GM12801 (cell line): ENCODE measurements at regions not wholly inside any gene's neighbourhood (a gene's known extent, or its start where the extent isn't known, plus 50 kb on each side); places are given as distances from the start of the nearest gene placed in this dataset.

Experiments used
- CTCF ChIP-seq: IDR thresholded peaks from one replicate; pipeline ENCODE4 v1.5.1; 2011; ENCODE audit warnings: control low read depth; ENCODE audit not compliant: insufficient read length; ENCODE audit errors: extremely low read depth

DNA sequence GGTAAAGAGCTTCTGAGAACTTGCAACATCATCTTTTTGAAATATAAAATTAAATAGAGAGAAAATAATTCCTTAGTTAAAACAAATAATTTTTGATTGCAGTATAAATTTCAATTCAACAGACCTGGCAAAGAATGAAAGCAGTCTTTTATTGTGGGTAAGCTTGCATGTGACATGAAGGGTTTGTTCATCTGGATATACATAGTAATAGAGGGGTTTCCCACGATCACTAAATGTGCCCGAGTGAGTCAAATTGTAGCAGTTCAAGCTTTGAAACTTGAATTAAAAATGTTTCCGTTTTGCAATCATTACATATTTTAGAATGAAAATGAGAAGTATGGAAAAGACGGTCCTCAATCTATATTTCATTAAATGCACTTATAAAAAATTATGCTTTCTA is 658.4 kb upstream of the MBL2 start:
- TF ChIP-seq CTCF = no peak

DNA sequence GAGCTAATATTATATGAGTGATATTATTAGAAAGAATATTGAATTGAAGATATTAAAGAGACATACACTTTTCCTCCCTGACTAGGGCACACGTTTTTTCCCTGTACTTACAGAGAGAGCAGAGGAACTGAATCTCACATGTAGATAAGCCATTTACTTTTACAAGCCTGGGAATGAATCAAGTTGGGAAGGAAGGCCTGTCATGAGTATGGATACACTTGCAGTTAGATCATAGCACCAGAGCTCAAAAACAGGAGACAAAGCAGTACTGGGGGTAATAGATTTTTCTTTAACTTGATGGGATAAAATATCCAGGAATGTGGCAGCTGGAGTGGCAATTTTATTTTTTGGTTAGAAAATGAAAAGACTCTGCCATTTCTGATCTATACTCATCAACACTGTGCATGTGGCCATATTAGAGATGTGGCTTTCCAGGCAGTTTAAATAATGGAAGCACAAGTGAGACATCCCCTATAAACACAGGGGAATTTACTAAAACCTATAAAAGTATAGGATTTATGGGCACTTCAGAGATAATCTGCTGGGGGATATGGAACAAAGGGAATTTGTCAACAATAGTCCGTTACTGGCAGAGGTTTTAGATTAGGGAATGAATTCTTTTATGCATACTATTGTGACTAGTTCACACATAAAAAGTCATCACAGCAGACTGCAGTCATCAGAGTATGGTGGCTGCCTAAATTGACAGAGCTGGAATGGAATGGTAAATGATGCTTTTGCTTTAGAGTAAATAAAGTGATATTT is 657.7 kb upstream of the MBL2 start:
- no peak for TF ChIP-seq CTCF

GRCh38 chr10:53422223-53422888 is 649.8 kb upstream of the MBL2 start:
- no peak for TF ChIP-seq CTCF

GRCh38 chr10:53412651-53413050 is 640.1 kb upstream of the MBL2 start:
- no peak for TF ChIP-seq CTCF

DNA sequence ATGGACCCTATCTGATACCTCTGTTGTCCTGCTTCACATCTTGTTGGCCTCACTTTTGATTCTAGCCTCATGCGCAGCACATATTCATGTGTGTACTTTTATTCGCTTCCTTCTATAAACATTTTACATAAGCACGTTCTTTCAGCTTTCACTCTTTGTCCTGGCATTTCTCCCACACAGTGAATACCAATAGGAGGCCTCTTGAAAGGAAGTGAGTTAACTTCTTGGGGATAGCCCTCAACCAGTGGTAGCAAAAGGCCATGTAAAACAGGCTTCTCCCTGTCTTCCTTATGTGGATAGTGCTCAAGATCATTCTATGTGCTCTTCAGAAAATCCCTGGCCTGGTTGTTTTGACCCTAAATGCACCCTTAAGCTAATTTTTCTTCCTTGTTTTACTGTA is 633.9 kb upstream of the MBL2 start:
- no peak for TF ChIP-seq CTCF

DNA sequence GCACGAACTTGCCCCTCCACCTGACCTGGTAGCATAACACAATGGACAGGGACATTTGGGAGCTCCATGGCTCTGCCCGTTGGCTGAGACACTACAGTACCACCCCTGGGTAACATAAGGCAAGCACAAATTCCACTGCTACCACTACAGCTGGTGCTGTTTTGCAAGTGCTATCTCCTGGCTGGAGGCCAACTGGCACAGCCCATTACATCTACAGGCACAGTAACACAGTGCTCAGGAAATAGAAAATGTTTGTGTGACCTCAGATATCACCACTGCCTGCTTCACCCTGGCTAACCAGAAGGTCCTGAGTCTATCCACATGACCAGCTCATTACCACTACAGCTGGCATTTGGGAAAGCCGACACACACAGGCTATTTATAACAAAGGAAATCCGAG is 631.1 kb upstream of the MBL2 start:
- TF ChIP-seq CTCF = no peak

DNA sequence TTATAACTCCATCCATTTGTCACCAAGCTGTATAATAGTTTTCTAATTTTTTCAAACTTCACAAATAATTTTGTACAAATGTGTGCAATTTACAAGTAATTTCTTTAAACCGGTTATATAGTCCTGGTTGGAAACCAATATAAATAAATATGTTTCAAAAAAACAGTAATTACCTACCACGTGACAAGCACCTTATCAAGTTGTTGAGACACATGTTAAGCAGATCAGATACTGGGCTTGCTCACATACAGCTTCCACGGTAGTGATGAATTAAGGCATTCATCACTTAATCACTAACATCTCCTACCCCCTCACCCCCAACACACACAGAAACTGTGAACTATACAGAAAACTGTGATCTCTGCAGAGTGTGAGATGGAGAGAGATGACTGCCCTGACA is 630.0 kb upstream of the MBL2 start:
- TF ChIP-seq CTCF = no peak
